NT2/D1 (cell line): ENCODE measurements at regions not wholly inside any gene's neighbourhood (a gene's known extent, or its start where the extent isn't known, plus 50 kb on each side); places are given as distances from the start of the nearest gene placed in this dataset.
A peak's percentile ranks its signal among the peaks of the same experiment; 100 is the strongest.

ENCODE experiments used
- DNase-seq: peaks from one replicate; pipeline ENCODE4 v3.0.0-alpha.2; 2011; ENCODE audit warnings: low read depth, low spot score
- H3K27me3 ChIP-seq: 2 replicates; pipeline ENCODE4 v1.6.0; 2011; ENCODE audit warnings: mild to moderate bottlenecking; ENCODE audit not compliant: insufficient read length, insufficient read depth
- H3K36me3 ChIP-seq: 2 replicates; pipeline ENCODE4 v1.6.1; 2011; ENCODE audit warnings: mild to moderate bottlenecking, low read length, mixed read lengths; ENCODE audit not compliant: insufficient read depth, insufficient read length
- H3K4me1 ChIP-seq: 2 replicates; pipeline ENCODE4 v1.5.1; 2011; ENCODE audit not compliant: insufficient read depth, insufficient read length
- H3K4me3 ChIP-seq: 2 replicates; pipeline ENCODE4 v1.5.1; 2011; ENCODE audit warnings: low read depth; ENCODE audit not compliant: insufficient read length
- H3K9ac ChIP-seq: 2 replicates; pipeline ENCODE4 v1.6.0; 2011; ENCODE audit warnings: low read depth; ENCODE audit not compliant: insufficient read length
- H3K9me3 ChIP-seq: 2 replicates; pipeline ENCODE4 v1.5.1; 2011; ENCODE audit warnings: mild to moderate bottlenecking, low read length; ENCODE audit not compliant: insufficient read depth
- SUZ12 ChIP-seq: IDR thresholded peaks from 2 replicates; pipeline ENCODE4 v1.6.1; 2011; ENCODE audit not compliant: insufficient read length, insufficient read depth; ENCODE audit errors: extremely low read depth
- YY1 ChIP-seq: IDR thresholded peaks from 2 replicates; pipeline ENCODE4 v1.6.1; 2011; ENCODE audit not compliant: insufficient read length, insufficient read depth
- ZNF274 ChIP-seq: IDR thresholded peaks from 2 replicates; pipeline ENCODE4 v1.6.1; 2011; ENCODE audit warnings: mild to moderate bottlenecking, low read depth, low read length

- Histone ChIP-seq H3K4me3 (no peak overlapping the region), H3K9ac (no peak overlapping the region), H3K36me3 (no peaks in the 10 kb centered on the region), H3K9me3 (no peaks in the 10 kb centered on the region), H3K27me3 (no peaks in the 10 kb centered on the region), H3K4me1 (no peaks in the 10 kb centered on the region)
- peak; percentile 36 for DNase-seq
- no peak for TF ChIP-seq YY1
- TF ChIP-seq ZNF274 = no peak
- no peak for TF ChIP-seq SUZ12
These were observed 166.9 kb upstream of the PCDH10 start for GRCh38 chr4:132982151-132982550.

GRCh38 chr4:132991111-132991510 lies 158.0 kb upstream of the PCDH10 start:
- no peaks in the 10 kb centered on the region for H3K4me1 ChIP-seq
- H3K4me3 ChIP-seq = no peak overlapping the region
- no peaks in the 10 kb centered on the region for H3K27me3 ChIP-seq
- H3K36me3 ChIP-seq = no peaks in the 10 kb centered on the region
- TF ChIP-seq ZNF274 = no peak
- TF ChIP-seq YY1 = no peak
- no peak for TF ChIP-seq SUZ12
- H3K9ac ChIP-seq = no peak overlapping the region
- H3K9me3 ChIP-seq = no peaks in the 10 kb centered on the region
- no peak for DNase-seq

GRCh38 chr4:132992686-132993085 lies 156.4 kb upstream of the PCDH10 start:
- DNase-seq = no peak
- Histone ChIP-seq H3K9me3 (no peaks in the 10 kb centered on the region), H3K27me3 (no peaks in the 10 kb centered on the region), H3K4me3 (no peak overlapping the region), H3K36me3 (no peaks in the 10 kb centered on the region), H3K4me1 (no peaks in the 10 kb centered on the region), H3K9ac (no peak overlapping the region)
- TF ChIP-seq SUZ12 (no peak), YY1 (no peak), ZNF274 (no peak)

- DNase-seq = no peak
- Histone ChIP-seq H3K4me3 (no peak overlapping the region), H3K36me3 (no peaks in the 10 kb centered on the region), H3K9me3 (no peaks in the 10 kb centered on the region), H3K9ac (no peak overlapping the region), H3K27me3 (no peaks in the 10 kb centered on the region), H3K4me1 (no peaks in the 10 kb centered on the region)
- TF ChIP-seq SUZ12 = no peak
- no peak for TF ChIP-seq ZNF274
- TF ChIP-seq YY1 = no peak
These were observed 150.4 kb upstream of the PCDH10 start for GRCh38 chr4:132998585-132999230.

GRCh38 chr4:133000012-133000411 lies 149.1 kb upstream of the PCDH10 start:
- Histone ChIP-seq H3K4me1 (no peaks in the 10 kb centered on the region), H3K9ac (no peak overlapping the region), H3K4me3 (no peak overlapping the region), H3K27me3 (no peaks in the 10 kb centered on the region), H3K36me3 (no peaks in the 10 kb centered on the region), H3K9me3 (no peaks in the 10 kb centered on the region)
- TF ChIP-seq YY1 (no peak), ZNF274 (no peak), SUZ12 (no peak)
- no peak for DNase-seq

- Histone ChIP-seq H3K4me3 (no peak overlapping the region), H3K9me3 (no peaks in the 10 kb centered on the region), H3K9ac (no peak overlapping the region), H3K36me3 (no peaks in the 10 kb centered on the region), H3K27me3 (no peaks in the 10 kb centered on the region), H3K4me1 (no peaks in the 10 kb centered on the region)
- DNase-seq = no peak
- TF ChIP-seq ZNF274 = no peak
- TF ChIP-seq SUZ12 = no peak
- no peak for TF ChIP-seq YY1
These were observed 145.9 kb upstream of the PCDH10 start for GRCh38 chr4:133003169-133003568.

GRCh38 chr4:133014473-133015135 lies 134.5 kb upstream of the PCDH10 start:
- TF ChIP-seq ZNF274 = no peak
- no peak for TF ChIP-seq SUZ12
- no peak for TF ChIP-seq YY1
- H3K36me3 ChIP-seq = no peaks in the 10 kb centered on the region
- no peak overlapping the region for H3K4me3 ChIP-seq
- no peak overlapping the region for H3K9ac ChIP-seq
- H3K4me1 ChIP-seq = no peaks in the 10 kb centered on the region
- H3K9me3 ChIP-seq = no peaks in the 10 kb centered on the region
- no peak for DNase-seq
- H3K27me3 ChIP-seq = no peaks in the 10 kb centered on the region
